ENCODE measurements at regions not wholly inside any gene's neighbourhood (a gene's known extent, or its start where the extent isn't known, plus 50 kb on each side); places are given as distances from the start of the nearest gene placed in this dataset.
"Not testable (repeated sequence)": the region's sequence is repeated elsewhere in the genome, so short reads cannot be mapped to it uniquely, and the experiment has no call there.

DNA sequence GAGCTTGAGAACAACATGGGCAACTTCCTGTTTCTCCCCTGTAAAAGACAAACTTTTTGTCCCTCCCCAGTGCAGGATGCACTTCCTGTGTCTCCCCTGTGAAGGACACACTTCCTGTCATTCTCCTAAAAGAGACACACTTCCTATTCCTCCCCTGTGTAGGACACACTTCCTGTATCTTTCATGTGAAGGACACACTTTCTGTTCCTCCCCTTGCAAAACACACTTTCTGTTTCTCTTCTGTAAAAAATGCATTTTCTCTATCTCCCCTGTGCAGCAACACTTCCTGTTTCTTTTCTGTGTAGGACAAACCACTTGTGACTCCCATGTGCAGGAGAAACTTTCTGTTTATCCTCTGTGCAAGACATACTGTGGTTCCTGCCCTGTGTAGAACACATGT is 488.6 kb upstream of the USP9Y start:
- DNase-seq, result no peak

GRCh38 chrY:12215564-12216022 is 485.4 kb upstream of the USP9Y start:
- DNase-seq, result no peak

GRCh38 chrY:12230921-12231320 is 470.1 kb upstream of the USP9Y start:
- no peak for DNase-seq

- DNase-seq, result no peak
These were observed 464.6 kb upstream of the USP9Y start for GRCh38 chrY:12236399-12236798.

- not testable (repeated sequence) for DNase-seq
These were observed 460.7 kb upstream of the USP9Y start for GRCh38 chrY:12240326-12240725.

DNA sequence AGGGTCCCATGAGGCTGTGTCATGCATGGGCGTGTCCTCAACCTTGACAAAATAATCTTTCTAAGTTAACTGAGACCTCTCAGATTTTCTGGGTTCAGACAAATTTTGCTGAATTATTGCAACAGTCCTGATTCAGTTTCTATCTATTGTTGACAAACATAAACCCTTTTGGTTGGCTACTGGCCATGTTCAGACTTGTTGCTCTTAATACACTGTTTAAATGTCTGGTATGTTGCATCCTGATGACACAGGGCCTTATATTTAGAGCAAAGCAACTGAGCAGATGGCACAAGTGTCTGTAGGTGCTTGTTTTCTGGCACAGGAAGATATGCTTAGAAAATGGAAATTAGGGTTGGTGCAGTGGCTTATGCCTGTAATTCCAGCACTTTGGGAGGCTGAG is 456.9 kb upstream of the USP9Y start:
- DNase-seq, result no peak

DNA sequence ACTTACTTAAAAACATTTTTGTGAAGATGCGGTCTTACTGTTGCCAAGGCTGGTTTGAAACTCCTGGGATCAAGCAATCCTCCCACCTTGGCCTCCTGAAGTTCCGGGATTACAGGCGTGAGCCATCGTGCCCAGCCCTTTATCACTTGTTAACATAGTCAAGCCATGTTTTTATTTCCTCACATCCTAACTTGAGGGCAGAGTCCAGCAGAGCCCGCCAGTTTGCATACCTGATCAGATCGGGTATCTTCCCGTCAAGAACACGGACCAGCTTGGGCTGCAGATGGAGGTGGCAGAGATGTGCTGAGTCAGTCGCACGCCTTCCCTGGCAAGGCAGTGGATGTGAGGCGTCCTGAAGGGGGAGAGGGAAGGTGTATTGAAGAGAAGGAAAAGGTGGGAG is 447.3 kb upstream of the USP9Y start:
- DNase-seq, result no peak

- no peak for DNase-seq
These were observed 429.9 kb upstream of the USP9Y start for GRCh38 chrY:12271162-12271561.

- no peak for DNase-seq
These were observed 415.4 kb upstream of the USP9Y start for GRCh38 chrY:12285608-12286007.

DNA sequence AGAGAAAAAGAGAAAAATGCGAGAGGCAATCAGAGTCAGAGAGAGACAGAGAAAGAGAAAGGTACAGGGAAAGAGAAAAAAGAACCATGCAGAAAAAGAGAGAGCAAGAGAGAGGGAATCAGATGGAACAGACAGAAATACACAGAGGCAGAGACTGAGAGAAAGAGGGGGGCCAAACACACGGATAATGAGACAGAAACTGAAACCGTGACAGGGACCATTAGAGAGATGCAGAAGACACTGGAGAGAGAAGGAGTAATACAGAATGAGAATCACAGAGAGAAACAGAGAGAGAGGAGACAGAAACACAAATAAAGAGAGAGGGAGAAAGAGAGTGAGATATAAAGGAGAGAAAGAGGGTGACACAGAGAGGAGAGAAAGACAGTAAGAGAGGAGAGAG is 412.1 kb upstream of the USP9Y start:
- no peak for DNase-seq

DNA sequence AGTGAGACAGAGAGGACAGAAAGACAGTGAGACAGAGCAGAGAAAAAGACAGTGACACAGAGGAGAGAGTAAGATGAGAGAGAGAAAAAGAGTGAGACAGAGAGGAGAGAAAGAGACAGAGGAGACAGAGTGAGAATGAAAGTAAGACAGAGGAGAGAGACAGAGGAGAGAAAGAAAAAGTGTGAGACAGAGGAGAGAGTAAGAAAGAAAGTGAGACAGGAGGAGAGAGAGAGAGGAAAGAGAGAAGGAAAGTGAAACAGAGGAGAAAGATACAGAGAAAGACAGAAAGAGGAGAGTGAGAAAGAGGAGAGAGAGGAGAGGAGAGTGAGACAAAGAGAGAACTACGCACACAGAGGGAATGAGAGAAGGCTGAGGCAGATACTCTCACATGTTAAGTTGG is 411.6 kb upstream of the USP9Y start:
- DNase-seq, result no peak

GRCh38 chrY:12292542-12292941 is 408.5 kb upstream of the USP9Y start:
- no peak for DNase-seq

DNA sequence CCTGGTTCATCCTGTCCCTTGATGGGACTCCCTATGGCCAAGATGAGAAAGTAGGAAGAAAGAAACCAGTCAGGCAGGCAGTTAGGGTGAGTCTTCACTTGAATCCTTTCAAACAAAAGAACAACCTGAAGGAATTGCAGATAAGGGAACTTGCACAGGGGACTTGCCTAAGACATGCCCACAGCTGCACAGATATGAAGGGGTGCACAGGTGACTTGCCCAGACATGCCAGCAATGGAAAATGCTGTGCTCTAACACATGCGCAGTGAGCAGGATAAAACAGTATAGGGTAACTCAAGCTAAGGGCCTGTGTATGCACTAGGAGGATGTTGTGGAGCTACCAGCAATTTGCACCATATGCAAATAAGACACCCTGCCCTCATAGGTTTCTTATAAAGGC is 404.6 kb upstream of the USP9Y start:
- no peak for DNase-seq

GRCh38 chrY:12299796-12300195 is 401.2 kb upstream of the USP9Y start:
- DNase-seq, result not testable (repeated sequence)

DNA sequence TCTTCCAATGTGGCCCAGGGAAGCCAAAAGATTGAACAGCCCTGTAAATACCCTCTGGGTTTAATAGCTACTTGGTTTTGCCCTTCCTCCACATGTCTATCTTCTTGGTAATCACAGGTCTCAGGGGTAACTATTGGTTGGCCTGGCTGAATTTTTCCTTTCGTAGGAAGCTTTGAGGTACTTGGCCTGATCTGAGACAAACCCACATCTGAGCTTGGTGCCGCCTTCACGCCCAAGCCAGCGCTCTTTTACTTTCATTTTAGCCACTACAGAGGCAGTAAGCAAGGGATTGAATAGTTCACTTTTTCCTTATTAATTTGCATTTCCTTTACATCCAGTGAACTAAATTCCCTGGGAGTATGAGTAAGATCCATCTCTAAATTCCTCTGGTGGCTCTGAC is 397.6 kb upstream of the USP9Y start:
- no peak for DNase-seq

GRCh38 chrY:12305456-12305855 is 395.6 kb upstream of the USP9Y start:
- DNase-seq, result no peak

DNA sequence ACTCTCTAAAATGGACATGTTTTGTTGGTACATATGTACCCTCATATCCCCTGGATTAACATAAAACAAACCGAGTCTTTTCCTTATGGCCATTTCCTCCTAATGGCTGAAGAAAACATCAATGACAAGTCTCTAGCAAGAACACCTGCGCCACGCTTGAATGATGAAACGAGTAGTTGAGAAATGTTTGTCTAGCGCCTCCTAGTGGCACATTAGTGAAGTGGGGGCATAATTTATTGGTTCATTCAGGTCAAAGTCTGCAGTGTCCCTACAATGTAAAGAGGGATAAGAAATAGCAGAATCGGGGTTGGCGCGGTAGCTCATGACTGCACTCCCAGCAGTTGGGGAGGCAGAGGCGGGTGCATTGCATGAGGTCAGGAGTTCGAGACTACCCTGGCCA is 391.8 kb upstream of the USP9Y start:
- DNase-seq, result peak in 1 of 5 donors; percentile 2

GRCh38 chrY:12310832-12311231 is 390.2 kb upstream of the USP9Y start:
- DNase-seq, result no peak

- no peak for DNase-seq
These were observed 373.3 kb upstream of the USP9Y start for GRCh38 chrY:12327751-12328150.

GRCh38 chrY:12331917-12332316 is 369.1 kb upstream of the USP9Y start:
- DNase-seq, result not testable (repeated sequence)

DNA sequence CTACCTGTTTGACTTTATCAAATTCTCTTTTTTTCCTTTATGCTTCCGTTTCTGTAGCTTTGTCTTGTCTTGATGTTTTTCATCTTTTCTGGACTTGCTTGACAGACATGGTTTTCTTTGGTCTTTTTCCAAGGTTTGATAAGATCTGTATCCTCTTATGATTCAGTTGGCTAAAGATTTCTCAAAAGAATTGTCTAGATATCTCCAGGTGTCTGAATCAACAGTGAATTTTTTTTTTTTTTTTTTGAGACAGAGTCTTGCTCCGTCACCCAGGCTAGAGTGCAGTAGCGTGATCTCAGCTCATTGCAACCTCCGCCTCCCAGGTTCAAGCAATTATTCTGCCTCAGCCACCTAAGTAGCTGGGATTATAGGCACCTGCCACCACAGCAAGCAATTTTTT is 357.8 kb upstream of the USP9Y start:
- DNase-seq, result no peak

DNA sequence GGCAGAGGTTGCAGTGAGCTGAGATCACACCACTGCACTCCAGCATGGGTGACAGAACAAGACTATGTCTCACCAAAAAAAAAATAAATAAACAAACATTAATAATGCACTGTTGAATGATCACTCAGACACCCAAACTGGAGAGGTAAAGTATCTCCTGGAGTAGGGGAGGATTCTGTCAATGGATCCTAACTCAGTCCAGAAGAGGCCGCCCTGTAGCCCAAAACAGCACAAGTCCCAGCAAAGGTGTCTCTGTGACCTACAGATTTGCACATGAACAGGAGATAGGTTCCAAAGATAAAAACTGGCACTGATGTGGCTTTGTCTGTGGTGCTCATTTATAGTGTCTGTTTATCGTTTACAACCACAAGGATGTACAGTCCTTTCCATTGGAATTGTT is 352.9 kb upstream of the USP9Y start:
- DNase-seq, result no peak

DNA sequence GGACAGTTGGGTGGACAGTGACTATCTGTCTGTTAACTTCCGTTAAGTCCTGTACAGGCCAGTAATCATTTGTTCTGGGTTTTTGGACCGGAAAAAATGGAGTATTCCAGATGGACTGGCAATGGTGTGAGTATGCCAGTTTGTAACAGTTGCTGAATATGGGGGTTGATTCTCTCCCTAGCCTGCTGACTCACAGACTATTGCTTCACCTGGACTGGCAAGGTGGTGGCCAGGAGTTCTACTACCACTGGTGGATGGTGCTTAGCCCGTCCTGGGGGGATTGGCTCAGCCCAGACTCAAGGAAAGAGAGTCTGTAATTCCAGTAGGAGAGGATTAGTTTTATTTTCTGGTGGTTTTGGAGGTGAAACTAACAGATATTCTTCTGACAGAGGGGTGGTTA is 343.8 kb upstream of the USP9Y start:
- no peak for DNase-seq

DNA sequence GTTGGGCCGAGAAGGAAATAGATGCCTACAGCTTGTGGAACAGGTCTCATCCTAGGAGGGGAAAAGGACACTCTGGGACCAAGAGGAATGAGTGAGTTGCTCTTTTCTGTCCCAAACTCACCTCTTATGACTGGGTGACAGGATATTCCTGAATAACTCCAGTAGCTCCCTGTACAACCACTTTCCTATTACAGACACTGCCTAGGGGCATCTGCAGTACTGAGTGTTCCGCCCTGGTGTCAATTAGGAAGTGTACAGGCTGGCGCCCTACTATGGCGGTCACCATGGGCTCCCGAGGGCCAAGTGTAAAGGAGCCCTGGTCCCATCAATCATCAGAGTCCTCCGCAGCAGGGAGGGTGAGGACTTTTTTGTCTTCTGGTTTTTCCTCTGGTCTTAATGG is 343.4 kb upstream of the USP9Y start:
- DNase-seq, result no peak

DNA sequence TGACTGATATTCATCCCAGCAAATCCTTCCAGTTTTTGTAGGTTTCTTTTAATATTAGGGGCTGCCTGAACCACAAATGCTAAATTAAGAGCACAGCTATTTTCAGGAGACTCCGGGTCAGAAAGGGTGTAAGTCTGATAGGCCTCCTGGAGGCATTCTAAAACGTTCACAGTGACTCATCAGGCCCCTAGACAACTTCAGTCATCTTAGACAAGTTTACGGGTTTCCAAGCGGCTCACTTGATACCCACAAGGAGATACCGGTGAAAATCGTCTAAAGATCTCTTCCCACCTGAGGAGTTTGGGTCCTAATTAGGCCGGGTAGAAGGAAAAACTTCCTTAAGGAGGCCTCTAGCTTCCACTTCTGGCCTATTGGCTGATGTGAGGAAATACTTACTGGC is 342.7 kb upstream of the USP9Y start:
- DNase-seq, result no peak

DNA sequence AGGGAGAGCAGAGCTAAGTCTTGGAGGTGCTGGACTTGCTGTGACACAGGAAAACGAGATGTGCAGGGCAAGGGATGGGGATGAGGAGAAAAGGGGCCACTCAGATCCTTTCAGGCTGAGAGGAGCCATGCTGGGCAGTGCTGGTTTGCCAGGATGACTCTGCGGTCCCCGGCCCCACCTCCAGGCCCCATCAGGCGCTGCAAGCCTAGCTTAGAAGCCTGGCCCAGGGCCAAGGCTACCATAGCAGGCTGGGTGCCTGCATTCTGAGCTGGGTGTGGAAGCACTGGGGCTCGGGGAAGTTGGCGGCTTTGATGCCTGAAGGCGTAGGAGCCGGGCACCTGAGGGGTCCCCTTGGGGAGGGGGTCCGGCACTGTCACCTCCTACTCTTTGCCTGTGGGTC is 341.2 kb upstream of the USP9Y start:
- DNase-seq, result no peak
